ENCODE measurements at regions not wholly inside any gene's neighbourhood (a gene's known extent, or its start where the extent isn't known, plus 50 kb on each side); places are given as distances from the start of the nearest gene placed in this dataset.
"Not testable (repeated sequence)": the region's sequence is repeated elsewhere in the genome, so short reads cannot be mapped to it uniquely, and the experiment has no call there.

- DNase-seq, result no peak
Measured at GRCh38 chr1:208974717-208975116, 608.8 kb upstream of the CAMK1G start.

GRCh38 chr1:208975456-208975855 lies 608.1 kb upstream of the CAMK1G start:
- DNase-seq, result no peak

DNA sequence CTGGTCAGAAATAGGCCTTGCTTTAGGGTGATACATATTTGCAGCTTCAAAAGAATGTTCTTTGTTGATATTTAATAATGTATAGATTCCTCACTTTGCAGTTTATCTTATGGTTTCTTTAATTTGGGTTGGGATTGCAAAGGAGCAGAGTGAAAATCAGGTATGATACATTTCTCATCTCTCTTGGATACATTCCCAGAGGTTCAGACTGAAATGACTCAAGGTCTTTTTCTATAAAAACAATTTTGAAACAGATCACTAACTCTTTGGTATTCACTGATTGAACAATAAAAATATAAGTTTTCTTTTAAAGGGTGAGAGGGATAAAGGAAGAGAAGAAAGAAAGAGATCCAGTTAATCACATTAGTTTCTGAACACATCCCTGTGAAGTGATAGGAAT lies 606.5 kb upstream of the CAMK1G start:
- no peak for DNase-seq

DNA sequence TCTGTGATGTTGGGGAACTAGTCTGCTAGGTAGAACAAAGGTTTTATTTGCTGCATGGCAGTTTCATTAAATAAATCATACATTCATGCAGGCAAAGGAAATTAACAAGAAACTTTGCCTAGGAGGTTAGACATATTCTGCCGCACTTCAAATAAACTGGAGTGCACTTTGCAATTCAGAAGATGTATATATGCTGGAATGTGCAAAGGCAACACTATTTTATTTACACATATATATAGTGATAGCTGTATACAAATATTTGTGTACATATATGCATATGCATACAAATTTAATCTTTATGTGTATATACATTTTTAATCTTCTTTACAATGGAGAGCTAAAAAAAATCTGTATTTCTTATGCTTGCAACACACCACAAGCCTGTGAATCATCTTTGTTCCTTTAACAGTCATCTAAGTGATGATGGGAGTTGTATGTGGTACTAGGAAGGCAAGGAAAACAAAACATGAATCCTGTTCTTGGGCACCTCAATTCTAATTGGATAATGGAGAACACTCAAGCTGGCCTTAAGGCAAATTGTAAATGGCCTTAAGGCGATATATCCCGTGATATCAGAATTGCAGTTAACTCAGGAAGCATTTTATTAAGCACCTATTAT lies 605.8 kb upstream of the CAMK1G start:
- DNase-seq, result no peak

- no peak for DNase-seq
Measured at GRCh38 chr1:208979776-208980175, 603.7 kb upstream of the CAMK1G start.

GRCh38 chr1:208980605-208981004 lies 602.9 kb upstream of the CAMK1G start:
- no peak for DNase-seq

- peak in 1 of 14 donors; percentile 2 for DNase-seq
Measured at GRCh38 chr1:208985231-208985630, 598.3 kb upstream of the CAMK1G start.

DNA sequence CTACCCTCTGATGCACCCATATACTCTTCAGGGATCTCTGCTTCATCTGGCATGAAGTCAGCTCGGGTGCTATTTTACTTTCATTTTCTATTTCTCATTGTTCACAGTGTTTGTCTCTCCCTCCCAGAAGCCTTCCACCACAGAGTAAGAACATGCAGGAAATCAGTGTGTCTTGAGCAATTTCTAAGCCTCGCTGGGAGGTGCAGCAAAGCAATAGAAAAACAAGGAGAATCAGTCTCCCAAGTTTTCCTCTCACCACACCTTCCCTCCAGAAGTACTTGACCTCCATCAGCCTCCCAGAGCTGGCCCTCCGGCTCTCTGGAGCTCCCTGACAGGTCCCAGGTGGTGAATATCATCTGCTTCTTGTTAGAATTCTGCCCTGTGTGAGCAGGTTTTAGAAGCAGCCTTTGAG lies 594.7 kb upstream of the CAMK1G start:
- DNase-seq, result peak in 1 of 14 donors; percentile 1

- DNase-seq, result no peak
Measured at GRCh38 chr1:208990456-208990855, 593.1 kb upstream of the CAMK1G start.

DNA sequence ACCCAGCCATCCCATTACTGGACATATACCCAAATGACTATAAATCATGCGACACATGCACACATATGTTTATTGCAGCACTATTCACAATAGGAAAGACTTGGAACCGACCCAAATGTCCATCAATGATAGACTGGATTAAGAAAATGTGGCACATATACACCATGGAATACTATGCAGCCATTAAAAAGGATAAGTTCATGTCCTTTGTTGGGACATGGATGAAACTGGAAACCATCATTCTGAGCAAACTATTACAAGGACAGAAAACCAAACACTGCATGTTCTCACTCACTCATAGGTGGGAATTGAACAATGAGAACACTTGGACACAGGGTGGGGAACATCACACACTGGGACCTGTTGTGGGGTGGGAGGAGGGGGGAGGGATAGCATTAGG lies 586.5 kb upstream of the CAMK1G start:
- not testable (repeated sequence) for DNase-seq

DNA sequence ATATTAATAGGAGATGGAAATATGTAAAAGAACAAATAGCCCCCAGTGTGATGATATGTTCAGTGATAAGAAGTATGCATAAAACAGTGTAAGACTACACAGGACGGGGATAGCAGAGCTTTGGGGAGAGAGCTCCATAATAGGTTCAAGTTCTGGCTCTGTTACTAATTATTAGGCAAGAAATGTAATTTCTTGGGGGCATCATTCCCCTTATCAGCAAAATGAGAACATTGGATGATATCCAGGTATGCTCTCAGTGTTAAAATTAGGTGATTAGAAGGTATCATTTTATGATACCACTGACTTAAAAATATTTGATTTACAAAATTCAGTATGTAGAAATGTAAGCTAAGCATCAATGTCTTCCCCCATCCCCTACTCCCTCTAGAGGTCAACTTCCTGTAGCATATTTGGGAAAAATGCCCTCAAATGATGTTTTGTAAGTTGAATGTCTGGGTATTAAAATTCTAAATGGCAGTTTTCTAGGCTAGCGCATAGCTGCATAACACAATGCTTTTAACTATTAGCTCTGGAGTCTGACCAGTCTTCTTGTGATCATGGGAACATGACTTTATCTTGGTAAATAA lies 585.7 kb upstream of the CAMK1G start:
- no peak for DNase-seq

DNA sequence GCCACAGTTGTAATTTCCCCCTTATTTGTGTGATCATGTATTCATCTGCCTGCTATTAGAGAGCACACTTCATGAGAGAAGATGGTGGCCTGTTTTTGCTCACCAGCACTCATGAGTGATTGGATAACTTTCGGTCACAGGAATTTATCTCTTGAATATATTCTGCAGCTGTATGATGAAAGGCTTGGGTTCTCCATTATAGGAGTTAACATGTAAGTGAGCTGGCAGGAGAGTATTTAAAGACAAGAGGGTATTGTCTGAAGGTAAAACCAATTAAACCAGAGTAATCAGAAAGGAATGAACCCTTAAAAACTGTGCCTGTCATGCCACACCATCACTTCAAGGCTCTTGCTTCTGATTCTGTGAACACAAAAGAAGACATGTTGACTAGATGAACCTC lies 574.9 kb upstream of the CAMK1G start:
- DNase-seq, result no peak

- no peak for DNase-seq
Measured at GRCh38 chr1:209010475-209011230, 572.9 kb upstream of the CAMK1G start.

- no peak for DNase-seq
Measured at GRCh38 chr1:209012443-209013196, 570.9 kb upstream of the CAMK1G start.

- no peak for DNase-seq
Measured at GRCh38 chr1:209015092-209015491, 568.4 kb upstream of the CAMK1G start.

GRCh38 chr1:209021622-209022021 lies 561.9 kb upstream of the CAMK1G start:
- DNase-seq, result no peak

- no peak for DNase-seq
Measured at GRCh38 chr1:209023790-209024189, 559.7 kb upstream of the CAMK1G start.

DNA sequence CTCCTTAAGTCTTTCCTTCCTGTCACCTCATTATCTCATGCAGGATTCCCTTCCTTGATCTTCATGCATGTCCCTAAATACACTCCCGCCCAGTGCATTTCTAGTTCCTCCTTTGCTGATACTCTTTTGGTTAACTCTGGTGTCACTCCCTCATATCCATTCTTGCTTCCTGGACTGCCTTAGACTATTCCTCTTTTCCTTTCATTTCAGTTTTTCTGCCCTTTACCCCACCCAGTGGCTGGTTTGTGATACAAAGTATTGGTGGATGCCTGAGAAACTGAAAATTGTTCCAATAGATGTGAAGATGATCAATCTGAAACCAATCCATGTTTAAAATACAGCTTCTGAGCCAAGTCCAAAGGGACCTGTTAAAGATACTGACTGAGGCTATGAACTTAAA lies 553.8 kb upstream of the CAMK1G start:
- no peak for DNase-seq

DNA sequence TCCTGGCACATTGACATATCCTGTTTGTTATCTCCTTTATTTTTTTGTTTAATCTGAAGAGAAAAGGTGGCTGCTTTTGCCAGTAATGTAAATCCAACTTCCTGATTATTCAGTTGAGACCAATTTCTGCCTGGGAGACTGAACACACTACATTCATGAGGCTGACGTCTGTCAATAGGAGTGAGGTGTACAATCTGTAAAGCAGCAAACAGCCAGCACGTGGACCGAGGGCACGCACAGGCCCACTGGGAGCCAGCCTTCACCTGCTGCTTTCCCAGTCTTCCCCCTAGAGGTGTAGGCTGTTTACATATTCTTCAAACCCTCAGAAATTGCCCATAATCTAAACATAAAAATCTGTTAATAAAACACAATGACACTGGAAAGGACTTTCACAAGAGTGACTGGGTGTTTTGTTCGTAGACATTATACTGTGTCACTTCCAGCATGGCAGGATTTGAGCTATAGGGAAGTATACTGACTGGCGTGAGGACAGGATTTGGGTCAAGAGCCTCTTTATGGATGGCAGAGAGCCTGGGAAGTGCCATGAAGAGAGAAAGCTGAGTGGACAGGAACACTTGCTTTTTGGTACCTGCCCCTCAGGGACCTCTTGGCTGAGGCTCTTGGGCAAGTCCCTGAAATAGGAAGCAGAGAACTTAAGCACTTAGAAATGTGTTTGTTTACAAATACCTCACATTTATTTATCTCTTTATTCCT lies 552.9 kb upstream of the CAMK1G start:
- no peak for DNase-seq

DNA sequence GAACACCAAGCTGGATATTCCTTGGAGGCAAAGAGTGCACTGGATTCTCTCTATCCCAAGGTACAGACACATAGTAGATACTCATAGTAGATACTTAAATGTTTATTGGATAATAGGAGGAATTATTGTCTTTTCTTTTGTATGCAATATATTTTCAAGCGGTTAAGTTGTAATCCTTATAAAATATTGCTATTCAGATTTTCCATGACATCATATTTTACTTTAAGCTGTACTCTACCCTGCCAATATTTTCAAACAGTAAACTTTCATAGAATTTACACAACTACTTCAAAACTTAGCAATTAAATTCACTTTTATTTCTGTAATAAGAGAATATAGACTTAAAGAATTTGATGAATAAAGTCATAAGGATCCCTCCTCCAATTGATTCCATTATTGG lies 546.5 kb upstream of the CAMK1G start:
- DNase-seq, result no peak

DNA sequence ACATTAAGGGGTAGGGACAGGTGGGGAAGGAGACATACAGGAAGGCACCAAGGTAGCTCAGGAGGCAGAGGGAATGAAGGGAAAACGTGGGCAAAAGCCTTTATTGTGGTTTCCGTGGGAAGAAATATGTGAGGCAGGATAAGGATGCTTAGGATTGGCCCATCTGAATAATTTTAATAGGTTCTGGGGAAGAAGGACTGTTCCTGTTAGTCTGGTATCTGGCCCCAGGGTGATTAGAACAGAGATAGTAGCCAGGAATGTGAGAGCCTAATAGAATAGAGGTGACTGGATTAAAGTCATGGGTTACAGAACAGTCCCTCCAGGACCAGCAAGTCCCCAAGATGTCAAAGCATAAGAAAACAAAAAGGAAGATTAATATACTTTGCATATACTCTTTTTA lies 545.2 kb upstream of the CAMK1G start:
- no peak for DNase-seq

DNA sequence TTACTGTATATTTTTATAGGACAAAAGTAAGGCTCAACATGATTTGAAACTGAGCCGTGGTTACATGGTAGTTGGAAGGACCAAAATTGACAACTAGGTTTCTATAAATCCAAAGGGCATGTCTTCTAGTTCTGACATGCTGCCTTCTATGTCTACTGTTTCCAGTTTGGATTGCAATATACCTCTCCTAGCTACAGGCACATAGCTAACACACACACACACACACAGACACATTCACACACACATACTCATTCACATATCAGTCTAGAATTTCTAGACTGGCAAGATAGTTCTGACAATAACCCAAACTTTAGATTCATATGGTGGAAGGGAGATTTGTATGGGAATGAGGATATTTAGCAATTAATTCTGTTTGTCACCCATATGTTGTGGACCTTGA lies 544.8 kb upstream of the CAMK1G start:
- DNase-seq, result no peak

- DNase-seq, result no peak
Measured at GRCh38 chr1:209040351-209040750, 543.2 kb upstream of the CAMK1G start.
